Endothelial cell of umbilical vein (primary cell): ENCODE measurements at regions not wholly inside any gene's neighbourhood (a gene's known extent, or its start where the extent isn't known, plus 50 kb on each side); places are given as distances from the start of the nearest gene placed in this dataset.

Source experiments
- BruUV-seq: library from RNA; stranded (reverse); fragments of 400-500 nt; replicated peaks from 2 replicates; lab custom pipeline; 2021; lab: Mats Ljungman, UMichigan
- CTCF ChIA-PET: fragments of 300-600, 350-600 bp; sonication (Branson Sonifier 250); formaldehyde crosslinking; loops from one replicate; lab custom pipeline; 2021; ENCODE audit warnings: antibody characterized with exemption, inconsistent platforms; lab: Charles Lee
- POLR2A ChIA-PET: fragments of 300-600, 350-600 bp; sonication (Branson Sonifier 250); formaldehyde crosslinking; loops from one replicate; lab custom pipeline; 2021; ENCODE audit warnings: antibody characterized with exemption, inconsistent platforms; lab: Charles Lee
- DNase-seq: peaks from one replicate; pipeline ENCODE4 v3.0.0-alpha.2; 2011; ENCODE audit warnings: low read depth, low spot score
- FAIRE-seq: peaks from 2 replicates; lab custom pipeline; 2011; peaks lifted over from hg19 to GRCh38; lab: Jason Lieb, UNC
- H2AFZ ChIP-seq: 2 replicates; pipeline ENCODE4 v1.6.0; 2012; ENCODE audit warnings: low read depth, low read length, control low read depth, inconsistent platforms
- H3K27ac ChIP-seq: 2 replicates; pipeline ENCODE4 v1.5.1; 2011; ENCODE audit warnings: low read depth, mild to moderate bottlenecking, control low read depth, low read length, moderate library complexity; ENCODE audit not compliant: insufficient read depth
- H3K27me3 ChIP-seq, 2 experiments: 2 replicates each; pipeline versions ENCODE4 v1.6.0 to v1.6.1; 2011; ENCODE audit warnings: low read length in 2 of 2, mixed read lengths in 1 of 2; ENCODE audit not compliant: control insufficient read depth in 2 of 2, insufficient read depth in 2 of 2
- H3K36me3 ChIP-seq, 2 experiments: 2 replicates in 1 of 2; 3 replicates in 1 of 2; pipeline ENCODE4 v1.5.1; 2011; ENCODE audit warnings: low read length in 2 of 2, mild to moderate bottlenecking in 1 of 2, moderate library complexity in 1 of 2; ENCODE audit not compliant: control insufficient read depth in 2 of 2, insufficient read depth in 2 of 2; ENCODE audit errors: extremely low read depth in 1 of 2
- H3K4me1 ChIP-seq: 3 replicates; pipeline ENCODE4 v1.5.1; 2011; ENCODE audit warnings: mild to moderate bottlenecking, low read length; ENCODE audit not compliant: control insufficient read depth, insufficient read depth; ENCODE audit errors: extremely low read depth
- H3K4me2 ChIP-seq: 2 replicates; pipeline ENCODE4 v1.6.1; 2011; ENCODE audit warnings: low read length, control low read depth, mixed read lengths; ENCODE audit not compliant: insufficient read depth
- H3K4me3 ChIP-seq, 3 experiments: fragments of 200-600 bp in 1 of 3; sonication (generic), shearing (Covaris generic) in 1 of 3; replicated peaks in 1 of 3; 2 replicates each; pipeline ENCODE4 v1.5.1; 2011 to 2016; ENCODE audit warnings: control low read depth in 3 of 3, low read length in 3 of 3, mild to moderate bottlenecking in 2 of 3, inconsistent platforms in 1 of 3, low read depth in 1 of 3, moderate library complexity in 1 of 3; ENCODE audit not compliant: insufficient read depth in 1 of 3
- H3K79me2 ChIP-seq: 2 replicates; pipeline ENCODE4 v1.6.0; 2012; ENCODE audit warnings: low read length, inconsistent platforms; ENCODE audit not compliant: control insufficient read depth, insufficient read depth
- H3K9ac ChIP-seq: replicated peaks from 2 replicates; pipeline ENCODE3; 2011; ENCODE audit warnings: low read length, control low read depth; ENCODE audit not compliant: insufficient read depth; ENCODE audit errors: extremely low read depth
- H3K9me1 ChIP-seq: replicated peaks from 3 replicates; pipeline ENCODE4 v1.6.0; 2011; ENCODE audit warnings: mild to moderate bottlenecking, low read length; ENCODE audit not compliant: control insufficient read depth, insufficient read depth; ENCODE audit errors: extremely low read depth
- H3K9me3 ChIP-seq: replicated peaks from 2 replicates; pipeline ENCODE4 v1.5.1; 2012; ENCODE audit warnings: low read length, inconsistent platforms; ENCODE audit not compliant: control insufficient read depth, insufficient read depth
- H4K20me1 ChIP-seq: replicated peaks from 2 replicates; pipeline ENCODE3; 2011; ENCODE audit warnings: mild to moderate bottlenecking, low read length; ENCODE audit not compliant: control insufficient read depth, insufficient read depth; ENCODE audit errors: extremely low read depth
- CTCF ChIP-seq, 2 donors: IDR thresholded peaks; 1 replicate in 1 of 2; 2 replicates in 1 of 2; pipeline ENCODE4 v1.5.1; 2011; ENCODE audit warnings: low read length in 2 of 2, mild to moderate bottlenecking in 2 of 2, moderate library complexity in 2 of 2, control low read depth in 1 of 2, inconsistent platforms in 1 of 2, low read depth in 1 of 2; ENCODE audit not compliant: insufficient read depth in 1 of 2; ENCODE audit errors: extremely low read depth in 1 of 2
- EZH2 ChIP-seq: IDR thresholded peaks from 2 replicates; pipeline ENCODE4 v1.6.1; 2012; ENCODE audit warnings: borderline replicate concordance, low read depth, mild to moderate bottlenecking, moderate library complexity, low read length, inconsistent platforms; ENCODE audit not compliant: severe bottlenecking
- FOS ChIP-seq: IDR thresholded peaks from 2 replicates; pipeline ENCODE4 v1.6.1; 2011; ENCODE audit warnings: mild to moderate bottlenecking, low read length, moderate library complexity, borderline replicate concordance; ENCODE audit not compliant: insufficient read depth
- GATA2 ChIP-seq: IDR thresholded peaks from 2 replicates; pipeline ENCODE4 v1.7.0; 2011; ENCODE audit warnings: low read depth, mild to moderate bottlenecking, moderate library complexity, mixed read lengths, low read length; ENCODE audit not compliant: insufficient read length, insufficient read depth
- JUN ChIP-seq: IDR thresholded peaks from 2 replicates; pipeline ENCODE4 v1.6.1; 2011; ENCODE audit warnings: borderline replicate concordance, low read depth; ENCODE audit not compliant: insufficient read length, insufficient read depth
- MYC ChIP-seq: IDR thresholded peaks from one replicate; pipeline ENCODE4 v1.6.1; 2011; ENCODE audit warnings: mild to moderate bottlenecking, low read depth, low read length
- POLR2A ChIP-seq: IDR thresholded peaks from 2 replicates; pipeline ENCODE4 v1.6.1; 2012; ENCODE audit warnings: low read depth, mild to moderate bottlenecking, control low read depth, low read length
- POLR2AphosphoS5 ChIP-seq: IDR thresholded peaks from 2 replicates; pipeline ENCODE4 v1.6.1; 2012; ENCODE audit warnings: low read depth, mild to moderate bottlenecking, control low read depth, low read length, moderate library complexity; ENCODE audit not compliant: insufficient read depth
- dilution Hi-C: fragments of 300-500 bp; cut with MboI; formaldehyde crosslinking; loops from one replicate; pipeline ENCODE4 v1.15.0; 2019; ENCODE audit warnings: low sequenced_read_pairs; ENCODE audit not compliant: extremely low pct_ligation_motif_present
- intact Hi-C: fragments of 100-400 bp; cut with micrococcal nuclease; formaldehyde crosslinking; loops from one replicate; pipeline ENCODE4 v1.10.0; 2022
- TF ChIP-seq, protein P1 (sequence below): IDR thresholded peaks from 2 replicates; pipeline ENCODE4 v1.6.1; 2011; ENCODE audit not compliant: insufficient read depth, insufficient read length

- FAIRE-seq: no peak
- no TSS peak for BruUV-seq
- dilution Hi-C loops: no loop called here
These were observed 543.3 kb downstream of the MATN1 start for GRCh38 chr1:30179942-30180543.

More at GRCh38 chr1:30179942-30180543, 543.3 kb downstream of the MATN1 start:
- no peaks in the 10 kb centered on the region for H3K27me3 ChIP-seq
- H2AFZ ChIP-seq: no peak overlapping the region
- no peaks in the 10 kb centered on the region for H4K20me1 ChIP-seq
- H3K4me1 ChIP-seq: no peaks in the 10 kb centered on the region
- H3K27ac ChIP-seq: no peak overlapping the region
- ChIA-PET CTCF (no interaction called here), POLR2A (no interaction called here)
- H3K9me3 ChIP-seq: no peaks in the 10 kb centered on the region
- intact Hi-C loops: no loop called here
- no peaks in the 10 kb centered on the region for H3K9me1 ChIP-seq
- no peak overlapping the region for H3K4me3 ChIP-seq
- no peak for DNase-seq
- H3K36me3 ChIP-seq: no peaks in the 10 kb centered on the region
- no peak for TF ChIP-seq POLR2A
- no peak for TF ChIP-seq FOS
- TF ChIP-seq GATA2: no peak
- TF ChIP-seq POLR2AphosphoS5: no peak
- TF ChIP-seq CTCF (IDR thresholded peaks at IDR 0.05; ENCODE audit: extremely low read depth in 1 of 2, insufficient read depth in 1 of 2, low read depth in 1 of 2, low read length in 2 of 2): no peak
- TF ChIP-seq MYC: no peak
- TF ChIP-seq EZH2: no peak
- TF ChIP-seq, protein P1, sequence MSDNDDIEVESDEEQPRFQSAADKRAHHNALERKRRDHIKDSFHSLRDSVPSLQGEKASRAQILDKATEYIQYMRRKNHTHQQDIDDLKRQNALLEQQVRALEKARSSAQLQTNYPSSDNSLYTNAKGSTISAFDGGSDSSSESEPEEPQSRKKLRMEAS: no peak
- no peak for TF ChIP-seq JUN
- no peak overlapping the region for H3K4me2 ChIP-seq
- no peak overlapping the region for H3K9ac ChIP-seq
- no peaks in the 10 kb centered on the region for H3K79me2 ChIP-seq
